GM21390 (cell line): ENCODE measurements at regions not wholly inside any gene's neighbourhood (a gene's known extent, or its start where the extent isn't known, plus 50 kb on each side); places are given as distances from the start of the nearest gene placed in this dataset.
"Not testable (repeated sequence)": the region's sequence is repeated elsewhere in the genome, so short reads cannot be mapped to it uniquely, and the experiment has no call there.

Experiments
- ATAC-seq: cut with Tn5 transposase; IDR thresholded peaks from one replicate; pipeline ENCODE4 v1.9.1; 2021; ENCODE audit not compliant: unreplicated experiment

DNA sequence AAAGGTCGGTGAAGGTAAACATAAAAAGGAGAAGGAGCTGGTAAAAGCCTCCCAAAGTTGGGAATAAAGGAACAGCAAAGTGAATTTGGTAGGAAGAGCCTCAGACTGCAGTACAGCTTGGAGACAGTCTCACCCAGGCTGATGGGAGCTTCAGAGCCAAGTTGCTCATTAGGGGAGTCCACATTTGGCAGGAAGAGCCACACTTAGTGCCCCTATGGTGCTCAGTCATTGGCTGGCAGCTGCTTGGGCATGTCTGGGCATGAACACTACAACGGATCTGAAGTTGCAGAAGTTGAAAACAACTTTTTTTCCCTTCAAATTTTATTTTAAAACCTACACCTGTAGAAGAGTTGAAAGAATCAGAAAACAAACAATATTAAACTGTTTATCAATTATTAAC lies 2497.3 kb downstream of the ARAP2 start:
- ATAC-seq, result peak; percentile 68

DNA sequence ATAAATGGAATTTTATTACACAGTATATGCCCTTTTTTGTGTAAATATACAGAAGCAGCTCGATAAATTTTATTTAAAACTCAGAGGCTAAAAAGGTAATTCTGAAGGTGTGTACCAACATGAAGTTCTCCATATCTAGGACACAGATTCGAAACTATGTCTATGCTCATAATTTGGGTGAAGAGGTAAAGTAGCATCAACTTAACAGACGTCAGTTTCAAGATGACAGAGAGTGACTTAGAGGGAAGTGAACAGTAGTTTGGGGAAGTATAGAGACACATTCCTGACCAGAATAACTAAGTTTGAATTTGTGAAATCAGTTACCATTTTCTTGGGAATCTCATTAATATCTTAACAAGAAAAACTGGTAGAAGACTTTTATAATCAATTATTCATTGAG lies 2493.3 kb downstream of the ARAP2 start:
- ATAC-seq, result no peak

DNA sequence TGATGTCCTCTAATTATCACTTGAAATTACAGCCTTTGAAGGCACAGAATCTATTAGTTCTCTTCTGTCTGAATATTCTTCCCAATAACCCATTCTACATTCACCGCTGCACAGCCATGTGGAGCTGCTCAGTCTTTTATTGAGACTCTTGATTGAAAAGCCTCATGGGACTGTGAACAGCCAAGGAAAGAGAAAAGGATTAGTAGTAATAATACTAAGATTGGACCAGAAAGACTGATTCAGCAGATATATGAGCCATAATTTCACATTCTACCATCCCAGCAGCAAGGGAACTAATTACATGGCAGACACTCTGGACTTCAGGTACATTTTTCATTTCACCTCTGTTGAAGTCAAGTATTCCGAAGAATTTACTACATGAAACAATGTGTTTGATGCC lies 2471.7 kb downstream of the ARAP2 start:
- no peak for ATAC-seq

DNA sequence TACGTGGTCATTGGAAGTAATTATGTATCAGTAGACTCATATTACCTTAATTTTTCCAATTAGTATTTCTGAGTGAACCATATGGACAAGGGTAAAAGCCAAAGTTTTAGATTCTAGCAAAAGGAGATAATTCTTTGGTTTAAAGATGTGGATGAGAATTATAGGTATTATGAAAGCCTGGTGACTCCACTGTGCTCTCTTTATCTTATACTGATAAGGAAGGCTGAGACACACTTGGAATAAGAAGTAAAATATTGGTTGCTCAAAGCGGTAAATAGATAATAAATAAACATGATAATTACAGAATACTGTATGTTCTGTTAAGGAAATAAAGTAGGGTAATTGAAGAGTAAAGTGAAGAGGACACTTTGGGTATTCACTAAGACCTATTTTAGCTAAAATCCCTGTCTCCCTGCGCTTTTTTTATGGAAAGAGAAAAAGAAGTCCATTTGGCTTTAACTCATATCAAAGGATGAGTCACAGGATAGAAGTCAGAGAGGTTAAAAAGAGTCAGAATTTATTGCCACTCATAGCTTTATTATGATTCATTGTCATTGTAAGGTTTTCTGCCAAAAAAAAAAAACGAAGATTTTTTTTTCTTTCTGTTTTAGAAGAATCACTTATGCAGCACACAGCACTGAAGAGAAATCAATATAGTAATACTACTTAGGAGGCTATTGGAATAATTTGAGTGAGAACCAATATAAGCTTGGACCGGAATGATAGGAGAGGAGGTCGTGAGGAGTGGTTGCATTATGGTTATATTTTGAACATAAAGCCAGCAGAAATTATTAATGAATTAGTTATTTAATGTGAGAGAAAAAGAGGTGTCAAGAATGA lies 2463.1 kb downstream of the ARAP2 start:
- ATAC-seq, result no peak

DNA sequence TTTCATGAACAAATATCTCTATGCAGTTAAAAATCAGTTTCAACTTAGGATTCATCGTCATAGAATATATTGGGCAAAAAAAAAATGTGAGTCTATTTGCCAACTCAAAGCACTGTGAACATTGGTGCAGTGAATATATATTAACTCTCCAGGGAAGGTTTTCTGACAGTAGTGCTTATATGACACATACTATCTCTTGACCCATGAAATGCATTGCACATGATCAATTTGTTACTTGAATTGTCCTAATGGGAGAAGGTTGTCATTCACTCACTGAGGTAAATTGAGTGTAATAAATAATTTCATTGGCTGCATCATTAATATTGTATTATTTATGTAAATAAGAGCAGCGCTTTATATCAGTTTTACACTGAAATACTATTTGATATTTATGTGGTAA lies 2458.5 kb downstream of the ARAP2 start:
- ATAC-seq, result no peak

DNA sequence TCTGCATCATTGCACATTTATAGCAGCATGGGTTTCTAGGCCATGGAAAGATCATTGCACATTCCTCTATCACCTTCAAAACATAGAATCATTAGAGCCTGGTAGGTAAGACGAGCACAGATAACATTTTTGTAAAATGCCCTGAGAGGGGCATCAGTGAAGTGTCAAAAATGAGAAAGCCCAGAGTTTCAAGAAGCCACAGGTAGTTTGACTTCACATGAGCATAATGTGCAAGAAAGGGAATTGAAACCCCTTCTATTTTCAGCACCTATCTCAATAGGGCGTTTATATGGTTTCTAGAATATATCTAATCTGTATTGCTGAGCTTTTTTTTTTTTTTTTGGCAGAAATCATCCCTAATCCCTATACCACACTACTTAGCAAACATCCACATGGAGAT lies 2441.7 kb downstream of the ARAP2 start:
- ATAC-seq, result no peak

DNA sequence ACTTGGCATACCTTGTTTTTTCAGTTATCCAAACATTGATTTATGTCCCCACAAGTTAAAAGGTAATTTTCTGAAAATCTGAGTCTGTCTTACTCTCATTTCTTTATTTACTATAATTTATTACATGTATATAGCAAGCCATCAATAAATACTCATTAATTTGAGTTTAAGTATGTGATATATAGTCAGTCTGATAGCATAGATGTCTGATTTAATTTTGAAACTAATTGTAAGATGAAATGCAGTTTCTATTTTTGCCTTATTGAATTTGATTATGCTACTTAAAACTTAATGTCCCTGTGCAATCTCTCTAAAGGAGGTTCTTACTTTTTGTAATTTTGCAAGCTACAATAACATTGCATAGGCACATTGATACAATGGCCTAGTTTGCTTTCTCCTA lies 2418.6 kb downstream of the ARAP2 start:
- no peak for ATAC-seq

DNA sequence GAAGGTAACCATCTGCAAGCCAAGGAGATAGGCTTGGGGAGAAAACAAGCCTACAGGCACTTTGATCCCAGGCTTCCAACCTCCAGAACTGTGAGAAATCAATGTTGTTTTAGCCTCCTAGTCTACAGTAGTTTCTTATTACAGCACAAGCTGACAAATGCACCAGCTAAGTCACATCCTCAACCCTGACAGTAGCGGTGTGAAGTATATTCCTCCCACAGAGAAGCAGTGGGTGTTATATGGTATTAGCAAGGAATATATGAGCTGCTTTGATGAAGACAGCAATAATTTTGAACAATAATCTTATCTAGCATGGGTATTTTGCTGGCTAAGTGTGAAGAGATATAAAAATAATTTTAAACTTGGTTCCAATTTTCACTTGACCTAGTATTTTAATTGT lies 2415.0 kb downstream of the ARAP2 start:
- not testable (repeated sequence) for ATAC-seq

DNA sequence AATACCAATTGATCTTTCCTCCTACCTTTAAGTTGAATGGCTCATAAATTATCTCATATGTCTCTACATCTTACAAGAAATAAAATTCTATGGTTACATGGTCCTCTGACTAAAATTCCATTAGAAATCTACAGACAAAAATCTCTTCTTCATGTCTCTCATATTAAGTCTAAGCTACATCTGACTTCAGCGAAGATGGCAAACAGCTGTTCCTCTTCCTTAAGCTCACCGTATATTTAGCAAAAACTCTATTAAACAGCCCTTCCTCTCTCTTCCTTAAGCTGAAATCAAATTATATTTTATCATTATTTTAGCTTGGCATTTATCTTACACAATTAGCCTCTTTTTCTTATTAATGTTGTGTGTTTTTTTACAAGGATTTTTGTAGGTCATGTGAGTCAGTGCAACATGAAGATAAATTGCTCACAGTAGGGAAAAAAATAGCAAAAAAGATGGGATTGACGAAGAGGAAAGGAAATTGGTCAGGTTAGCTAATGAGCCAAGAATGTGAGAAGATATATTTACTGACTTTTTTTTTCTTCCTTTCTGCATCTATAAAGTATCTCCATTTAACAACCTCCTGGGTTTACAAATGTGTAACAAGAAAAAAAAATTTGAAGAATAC lies 2412.8 kb downstream of the ARAP2 start:
- ATAC-seq, result no peak

DNA sequence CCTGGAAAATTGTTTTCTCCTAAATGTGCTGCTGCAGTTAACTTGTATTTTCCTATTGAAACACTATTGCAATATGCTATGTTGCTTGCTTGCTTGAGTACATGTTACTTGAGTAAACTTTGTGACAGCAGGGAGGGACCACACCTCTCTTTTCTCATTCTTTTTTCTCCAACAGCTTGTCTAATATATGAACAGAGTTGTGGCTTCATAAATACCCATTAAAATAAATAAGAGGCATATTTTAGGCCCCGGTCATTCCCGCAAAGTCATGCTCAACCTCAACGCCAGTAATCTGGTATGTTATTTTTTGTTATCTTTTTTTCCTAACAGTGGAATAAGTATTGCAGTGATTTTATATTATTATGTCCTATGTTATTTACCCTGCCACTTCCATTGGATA lies 2408.6 kb downstream of the ARAP2 start:
- ATAC-seq, result not testable (repeated sequence)

DNA sequence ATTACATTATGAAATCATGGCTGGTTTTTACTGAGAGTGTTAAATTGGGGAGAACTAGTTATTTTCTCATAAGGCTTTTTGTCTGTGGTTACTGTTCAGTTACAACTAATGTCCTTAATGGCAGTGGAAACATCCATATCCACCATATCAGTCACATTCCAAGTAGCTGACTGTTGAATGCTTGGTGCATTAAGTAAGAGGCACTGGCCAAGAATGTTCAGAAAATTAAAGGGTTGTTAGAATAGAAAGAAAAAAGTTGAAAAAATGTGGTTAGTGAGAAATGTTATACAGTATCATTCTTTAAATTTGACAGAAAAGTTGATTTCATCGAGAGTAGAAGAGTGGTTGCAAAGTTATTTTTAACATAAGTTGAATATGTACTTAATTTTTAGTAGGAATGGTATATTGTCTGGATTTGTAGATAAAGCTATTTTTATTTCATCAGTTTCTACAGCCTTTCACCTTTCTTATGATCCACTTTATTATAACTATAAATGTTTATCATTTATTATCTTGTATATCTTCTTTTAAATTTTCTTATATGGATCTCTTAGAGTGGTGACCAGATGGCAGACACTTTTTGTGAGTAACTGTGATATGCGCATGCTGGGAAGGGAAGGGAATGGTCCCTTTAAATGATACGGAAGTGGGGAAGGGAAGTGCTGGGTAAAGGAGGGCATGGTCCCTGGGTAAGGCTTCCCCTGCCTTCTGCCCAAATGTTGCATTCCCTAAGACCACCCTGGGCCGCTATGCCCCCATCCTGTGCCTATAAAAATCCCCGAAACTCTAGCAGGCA lies 2407.1 kb downstream of the ARAP2 start:
- no peak for ATAC-seq

DNA sequence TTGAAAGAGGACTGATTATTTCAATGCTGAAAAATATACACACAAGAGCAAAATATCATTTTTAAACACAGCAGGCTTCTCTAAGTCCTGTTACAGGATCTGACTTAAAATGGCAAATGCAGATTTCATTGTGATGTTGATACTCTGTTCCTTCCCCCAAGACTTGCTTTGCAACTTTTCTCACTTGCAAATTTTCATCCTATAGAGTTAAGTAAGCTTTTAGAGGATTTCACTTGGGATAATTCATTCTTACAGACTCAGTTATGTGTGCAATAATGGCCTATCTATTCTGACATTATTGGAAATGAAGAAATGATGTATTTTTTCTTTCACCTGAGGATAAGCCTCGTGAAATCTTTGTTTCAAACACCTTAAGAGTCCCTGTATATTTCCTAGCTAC lies 2403.2 kb downstream of the ARAP2 start:
- ATAC-seq, result no peak

DNA sequence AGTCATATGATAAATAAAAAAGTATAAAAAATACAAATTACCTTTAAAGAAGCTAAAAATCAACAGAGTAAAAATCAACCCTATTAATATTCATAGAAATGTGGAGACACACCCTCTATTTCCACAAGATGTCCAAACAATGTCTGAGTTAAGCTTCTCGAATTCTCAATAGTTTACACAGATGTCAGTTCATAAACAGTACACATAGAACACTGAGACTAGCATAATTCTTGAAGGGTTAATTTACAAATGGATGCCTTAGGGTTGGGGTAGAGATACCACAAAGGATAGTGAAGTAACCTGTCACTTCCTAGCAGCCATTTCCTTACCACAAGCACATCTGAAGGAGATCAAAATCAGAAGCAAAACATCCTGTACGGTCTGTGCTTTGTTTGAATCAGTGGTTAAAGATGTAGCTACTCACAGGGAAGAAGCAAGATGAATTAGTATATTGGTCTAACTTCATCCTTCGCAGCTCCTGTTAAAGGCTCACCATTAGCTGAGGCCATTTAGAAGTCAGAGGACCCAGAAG lies 2393.9 kb downstream of the ARAP2 start:
- no peak for ATAC-seq

DNA sequence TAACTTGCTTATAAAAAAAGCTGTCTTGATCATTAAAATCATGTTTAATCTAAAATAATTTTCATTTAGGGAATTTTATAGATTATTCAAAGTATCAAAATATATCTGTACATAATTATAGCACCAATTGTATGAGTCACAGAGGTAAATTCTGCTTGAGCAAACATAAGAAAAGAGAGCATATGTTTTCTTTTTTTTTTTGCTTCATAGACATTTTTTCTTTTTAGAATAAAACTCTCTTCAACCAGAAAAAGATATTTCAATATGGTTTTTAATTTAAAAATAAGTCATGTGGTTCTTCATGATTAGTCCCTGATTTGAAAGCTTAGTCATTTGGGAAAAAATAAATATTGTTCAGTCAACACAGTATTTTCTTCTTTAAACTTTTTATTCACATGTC lies 2390.6 kb downstream of the ARAP2 start:
- ATAC-seq, result not testable (repeated sequence)

DNA sequence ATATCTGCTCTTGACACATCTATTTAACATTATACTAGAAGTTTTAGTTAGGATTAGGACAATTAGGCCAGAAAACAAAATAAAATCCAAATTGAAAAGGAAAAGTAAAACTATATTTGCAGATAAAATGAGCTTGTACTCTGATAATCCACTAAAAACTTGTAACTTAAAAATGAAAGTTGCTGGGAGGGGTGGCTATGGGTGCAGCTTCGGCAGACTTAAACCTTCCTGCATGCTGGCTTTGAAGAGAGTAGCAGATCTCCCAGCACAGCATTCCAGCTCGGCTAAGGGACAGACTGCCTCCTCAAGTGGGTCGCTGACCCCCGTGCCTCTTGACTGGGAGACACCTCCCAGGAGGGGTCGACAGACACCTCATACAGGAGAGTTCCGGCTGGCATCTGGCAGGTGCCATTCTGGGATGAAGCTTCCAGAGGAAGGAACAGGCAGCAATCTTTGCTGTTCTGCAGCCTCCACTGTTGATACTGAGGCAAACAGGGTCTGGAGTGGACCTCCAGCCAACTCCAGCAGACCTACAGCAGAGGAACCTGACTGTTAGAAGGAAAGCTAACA lies 2379.9 kb downstream of the ARAP2 start:
- no peak for ATAC-seq

DNA sequence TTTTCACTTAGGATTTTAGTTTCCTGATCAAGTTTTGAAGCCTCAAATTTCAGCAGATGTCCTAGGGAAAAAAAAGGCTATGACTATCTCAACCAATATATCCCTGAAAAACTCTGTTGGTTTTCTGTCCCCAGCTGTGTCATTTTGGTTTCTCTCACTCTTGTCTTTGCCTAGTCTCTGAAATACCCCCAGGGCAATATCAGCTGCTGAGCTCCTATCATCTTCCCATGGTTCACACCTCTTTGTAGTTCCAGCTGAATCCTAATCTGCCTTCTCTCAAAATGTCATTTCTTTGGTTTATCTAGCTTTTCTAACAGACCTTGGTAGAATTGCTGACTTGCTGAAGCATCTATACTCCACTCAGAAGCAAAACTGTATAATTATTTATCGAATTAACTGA lies 2370.5 kb downstream of the ARAP2 start:
- no peak for ATAC-seq

DNA sequence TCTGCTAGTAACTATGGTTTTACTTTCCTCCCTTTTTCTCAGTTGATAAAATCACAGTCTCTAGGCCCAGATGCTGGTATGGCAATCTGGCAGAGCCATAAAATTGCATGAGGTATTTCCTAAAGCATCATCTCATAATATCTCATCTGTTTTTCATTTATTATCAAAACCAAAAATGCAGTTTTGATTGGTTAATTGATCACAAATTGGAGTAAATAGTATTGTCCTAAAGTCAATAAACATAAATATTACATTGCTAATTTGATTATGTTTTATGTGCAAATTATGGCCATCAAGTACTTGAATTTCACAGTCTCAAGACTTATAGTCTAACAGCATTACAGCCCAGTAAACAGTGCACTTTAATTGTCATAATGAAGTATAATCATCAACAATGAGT lies 2365.6 kb downstream of the ARAP2 start:
- no peak for ATAC-seq

DNA sequence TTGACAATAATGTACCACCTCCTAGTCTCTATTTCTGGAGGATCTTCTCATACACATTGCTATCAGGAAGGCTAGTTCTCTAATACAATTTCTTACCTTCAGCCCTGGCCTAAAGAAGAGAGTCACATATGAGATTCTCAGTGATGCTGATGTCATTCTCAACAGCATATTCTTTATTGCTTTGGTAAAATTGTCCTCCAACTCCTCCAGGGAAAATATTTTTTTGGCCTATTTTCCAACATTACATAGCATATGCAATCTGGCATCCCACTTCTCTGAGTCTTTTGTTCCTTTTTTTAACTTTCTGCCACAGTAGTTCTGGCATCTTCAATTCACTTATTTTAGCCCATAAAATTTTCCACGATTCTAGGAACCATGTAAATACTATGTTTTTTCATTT lies 2363.1 kb downstream of the ARAP2 start:
- no peak for ATAC-seq

DNA sequence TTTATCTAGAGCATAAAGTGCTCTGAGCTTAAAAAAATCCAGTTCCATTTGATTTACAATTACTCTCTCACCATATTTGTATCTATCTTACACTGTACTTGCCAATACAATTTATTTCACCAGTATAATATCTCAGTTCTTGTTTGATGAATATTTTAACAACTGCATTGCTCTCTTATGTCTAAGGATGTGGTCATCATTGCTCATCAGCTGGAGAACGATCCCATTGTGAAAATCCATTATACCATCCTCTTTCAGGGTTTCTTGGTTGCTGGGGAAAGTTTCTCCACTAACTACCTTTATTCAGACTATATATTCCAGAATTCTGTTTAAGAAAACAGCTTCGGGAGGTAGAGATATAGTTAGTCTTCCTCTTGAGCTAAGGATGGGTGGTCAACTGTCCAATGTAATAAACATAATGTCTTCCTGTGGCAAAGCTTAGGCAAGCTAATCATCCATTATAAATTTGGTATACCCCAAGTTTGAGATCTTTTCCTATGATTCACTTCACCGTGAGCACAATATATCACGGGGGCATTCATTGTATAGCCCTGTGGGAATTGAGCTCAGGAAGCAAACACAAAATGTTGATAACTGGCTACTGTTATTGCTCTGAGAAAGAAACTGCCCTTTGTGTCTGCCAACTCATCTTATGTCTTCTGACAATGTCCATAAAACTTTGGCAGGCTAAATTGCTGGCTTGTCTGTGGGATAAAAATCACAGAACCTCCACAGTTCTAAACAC lies 2361.9 kb downstream of the ARAP2 start:
- ATAC-seq, result no peak

DNA sequence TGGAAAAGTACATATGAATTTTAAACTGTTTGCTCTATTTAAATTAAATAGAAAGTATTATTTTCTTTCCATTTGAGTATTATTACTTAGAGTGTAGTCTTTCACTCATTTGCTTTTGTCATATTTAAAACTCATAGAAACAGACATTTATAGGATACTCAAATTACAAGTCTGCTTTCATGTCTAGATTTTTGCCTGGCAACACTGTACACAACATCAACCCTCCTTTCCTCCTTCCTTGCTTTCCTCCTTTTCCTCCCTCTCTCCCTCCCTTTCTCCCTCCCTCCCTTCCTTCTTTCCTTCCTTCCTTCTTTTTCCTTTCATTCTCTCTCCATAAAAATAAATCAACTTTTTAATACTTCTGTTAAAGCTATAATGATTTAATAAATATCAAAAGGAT lies 2361.2 kb downstream of the ARAP2 start:
- ATAC-seq, result no peak

DNA sequence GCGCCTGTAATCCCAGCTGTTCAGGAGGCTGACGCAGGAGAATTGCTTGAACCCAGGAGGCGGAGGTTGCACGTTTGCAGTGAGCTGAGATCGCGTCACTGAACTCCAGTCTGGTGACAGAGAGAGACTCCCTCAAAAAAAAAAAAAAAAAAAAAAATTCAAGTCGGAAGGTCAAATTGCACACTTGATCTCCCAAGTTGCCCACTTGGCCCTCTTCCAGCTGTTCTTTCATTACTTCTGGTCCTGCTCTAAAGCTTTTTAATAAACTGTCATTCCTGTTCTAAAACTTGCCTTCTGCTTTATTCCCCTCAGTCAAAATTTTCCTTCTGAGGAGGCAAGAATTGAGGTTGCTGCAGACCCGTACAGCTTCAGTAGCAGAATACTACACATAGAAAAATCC lies 2358.0 kb downstream of the ARAP2 start:
- ATAC-seq, result no peak
